Activated CD8-positive, alpha-beta memory T cell treated with anti-CD3 and anti-CD28 coated beads, Interleukin-2, amount 10 ng/mL, durations not matched to agents 7 days and 5 days (primary cell): ENCODE measurements at regions not wholly inside any gene's neighbourhood (a gene's known extent, or its start where the extent isn't known, plus 50 kb on each side); places are given as distances from the start of the nearest gene placed in this dataset.
"Not testable (repeated sequence)": the region's sequence is repeated elsewhere in the genome, so short reads cannot be mapped to it uniquely, and the experiment has no call there.

ENCODE experiments used
- ATAC-seq: fragments of 150-1000 bp; cut with Tn5 transposase; one replicate; pipeline ENCODE4 v1.10.0; 2021; ENCODE audit warnings: moderate library complexity
- CTCF ChIA-PET: fragments of 350-600 bp; sonication (Branson Sonifier 250); formaldehyde crosslinking; loops from one replicate; lab custom pipeline; 2021; ENCODE audit warnings: antibody characterized with exemption; lab: Charles Lee
- DNase-seq: peaks from one replicate; pipeline ENCODE4 v3.0.0-alpha.2; 2020
- H3K27ac Mint-ChIP-seq: one replicate; pipeline ENCODE4 v1.8.0; 2021; ENCODE audit warnings: mild to moderate bottlenecking, mixed read lengths
- H3K27me3 Mint-ChIP-seq: one replicate; pipeline ENCODE4 v1.8.0; 2021; ENCODE audit warnings: mixed read lengths
- H3K36me3 Mint-ChIP-seq: one replicate; pipeline ENCODE4 v1.8.0; 2021; ENCODE audit warnings: mild to moderate bottlenecking, mixed read lengths
- H3K4me1 Mint-ChIP-seq: one replicate; pipeline ENCODE4 v1.8.0; 2021; ENCODE audit warnings: mixed read lengths
- H3K4me3 Mint-ChIP-seq: one replicate; pipeline ENCODE4 v1.8.0; 2021; ENCODE audit warnings: mild to moderate bottlenecking, moderate library complexity, mixed read lengths
- H3K9me3 Mint-ChIP-seq: one replicate; pipeline ENCODE4 v1.8.0; 2022; ENCODE audit warnings: low read depth, mixed read lengths

GRCh38 chr1:73040811-73041210 is 758.5 kb upstream of the NEGR1 start:
- DNase-seq (no peak), ATAC-seq (no peak)
- no peaks in the 10 kb centered on the region for H3K9me3 Mint-ChIP-seq
- CTCF ChIA-PET: no interaction called here
- H3K27me3 Mint-ChIP-seq: no peaks in the 10 kb centered on the region
- H3K4me1 Mint-ChIP-seq: no peaks in the 10 kb centered on the region
- H3K27ac Mint-ChIP-seq: no peak overlapping the region
- H3K36me3 Mint-ChIP-seq: no peaks in the 10 kb centered on the region
- H3K4me3 Mint-ChIP-seq: no peak overlapping the region

- no peak for DNase-seq
Measured at GRCh38 chr1:73034271-73034670, 751.9 kb upstream of the NEGR1 start.

DNA sequence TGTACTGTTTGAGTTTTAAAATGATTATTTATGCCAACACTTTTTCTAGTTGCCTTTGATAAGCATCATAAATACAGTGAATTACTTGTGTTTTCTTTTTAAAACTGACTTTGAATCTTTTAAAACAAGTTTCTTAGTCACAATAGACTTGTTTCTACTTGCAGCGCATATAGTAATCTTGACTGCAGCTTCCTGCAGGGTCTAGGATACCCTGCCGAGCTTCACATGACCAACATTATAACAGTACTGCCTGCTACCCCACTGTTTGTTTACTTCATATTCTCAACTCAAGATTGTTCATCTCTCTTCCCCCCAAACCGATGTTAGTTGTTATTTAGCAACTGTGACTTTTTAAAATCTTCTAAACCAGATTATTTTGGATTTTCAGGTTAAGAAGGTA is 751.3 kb upstream of the NEGR1 start:
- Mint-ChIP-seq H3K27ac (no peak overlapping the region), H3K9me3 (peaks cover 4% of the 10 kb centered on the region), H3K36me3 (no peaks in the 10 kb centered on the region), H3K27me3 (no peaks in the 10 kb centered on the region), H3K4me1 (no peaks in the 10 kb centered on the region), H3K4me3 (no peak overlapping the region)
- no peak for DNase-seq
- ATAC-seq: no peak
- CTCF ChIA-PET: no interaction called here

More at GRCh38 chr1:73034271-73034670, 751.9 kb upstream of the NEGR1 start:
- Mint-ChIP-seq H3K27me3 (no peaks in the 10 kb centered on the region), H3K27ac (no peak overlapping the region), H3K9me3 (peaks cover 4% of the 10 kb centered on the region), H3K36me3 (no peaks in the 10 kb centered on the region), H3K4me1 (no peaks in the 10 kb centered on the region), H3K4me3 (no peak overlapping the region)
- no peak for ATAC-seq
- CTCF ChIA-PET: no interaction called here

- ATAC-seq: no peak
- H3K4me3 Mint-ChIP-seq: no peak overlapping the region
- no peaks in the 10 kb centered on the region for H3K27me3 Mint-ChIP-seq
- no peak overlapping the region for H3K27ac Mint-ChIP-seq
- no peak for DNase-seq
- CTCF ChIA-PET: no interaction called here
- peaks cover 4% of the 10 kb centered on the region for H3K9me3 Mint-ChIP-seq
- no peaks in the 10 kb centered on the region for H3K4me1 Mint-ChIP-seq
- H3K36me3 Mint-ChIP-seq: no peaks in the 10 kb centered on the region
Measured at GRCh38 chr1:73029571-73029970, 747.2 kb upstream of the NEGR1 start.

- no peak overlapping the region for H3K27ac Mint-ChIP-seq
- ATAC-seq (no peak), DNase-seq (no peak)
- peaks cover 1% of the 10 kb centered on the region for H3K9me3 Mint-ChIP-seq
- CTCF ChIA-PET: no interaction called here
- no peak overlapping the region for H3K4me3 Mint-ChIP-seq
- no peaks in the 10 kb centered on the region for H3K36me3 Mint-ChIP-seq
- H3K27me3 Mint-ChIP-seq: no peaks in the 10 kb centered on the region
- H3K4me1 Mint-ChIP-seq: no peaks in the 10 kb centered on the region
Measured at GRCh38 chr1:73026114-73026513, 743.8 kb upstream of the NEGR1 start.

- CTCF ChIA-PET: no interaction called here
- no peaks in the 10 kb centered on the region for H3K4me1 Mint-ChIP-seq
- no peaks in the 10 kb centered on the region for H3K36me3 Mint-ChIP-seq
- ATAC-seq (no peak), DNase-seq (no peak)
- H3K4me3 Mint-ChIP-seq: no peak overlapping the region
- no peaks in the 10 kb centered on the region for H3K27me3 Mint-ChIP-seq
- H3K9me3 Mint-ChIP-seq: peaks cover 5% of the 10 kb centered on the region
- no peak overlapping the region for H3K27ac Mint-ChIP-seq
Measured at GRCh38 chr1:73009938-73010337, 727.6 kb upstream of the NEGR1 start.

DNA sequence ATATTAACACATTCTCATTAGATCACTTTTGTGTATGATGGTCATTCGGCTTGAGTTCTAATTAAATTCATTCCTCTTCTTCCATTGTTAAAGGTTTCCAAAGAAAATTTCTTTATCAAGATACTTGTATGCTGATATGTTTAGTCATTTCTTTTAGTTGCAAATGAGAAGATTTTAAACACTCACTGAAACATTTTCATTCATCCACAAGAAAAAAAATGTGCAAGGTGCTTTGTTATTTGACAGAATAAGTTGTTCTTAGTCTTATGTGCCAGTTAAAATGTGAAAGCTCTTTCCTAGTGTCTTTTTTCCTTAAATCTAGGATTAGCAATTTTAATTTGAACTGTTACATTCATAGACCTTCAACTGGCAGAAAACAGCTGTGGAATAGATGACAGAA is 727.0 kb upstream of the NEGR1 start:
- Mint-ChIP-seq H3K36me3 (no peaks in the 10 kb centered on the region), H3K27me3 (no peaks in the 10 kb centered on the region), H3K4me3 (no peak overlapping the region), H3K27ac (no peak overlapping the region), H3K9me3 (peaks cover 5% of the 10 kb centered on the region), H3K4me1 (no peaks in the 10 kb centered on the region)
- ATAC-seq: no peak
- CTCF ChIA-PET: no interaction called here
- DNase-seq: no peak

GRCh38 chr1:72997624-72998023 is 715.3 kb upstream of the NEGR1 start:
- DNase-seq: no peak
- ATAC-seq: no peak
- CTCF ChIA-PET: interaction anchor here (0.6 kb wide), 1 partner anchor 11 kb away, joined by 3 read pairs; no protein-coding TSS in a partner anchor
- no peaks in the 10 kb centered on the region for H3K36me3 Mint-ChIP-seq
- H3K27ac Mint-ChIP-seq: no peak overlapping the region
- no peaks in the 10 kb centered on the region for H3K27me3 Mint-ChIP-seq
- no peaks in the 10 kb centered on the region for H3K4me1 Mint-ChIP-seq
- H3K4me3 Mint-ChIP-seq: no peak overlapping the region
- peaks cover 2% of the 10 kb centered on the region for H3K9me3 Mint-ChIP-seq

GRCh38 chr1:72997041-72997440 is 714.7 kb upstream of the NEGR1 start:
- Mint-ChIP-seq H3K27me3 (no peaks in the 10 kb centered on the region), H3K36me3 (no peaks in the 10 kb centered on the region), H3K4me3 (no peak overlapping the region), H3K9me3 (peaks cover 2% of the 10 kb centered on the region), H3K27ac (no peak overlapping the region), H3K4me1 (no peaks in the 10 kb centered on the region)
- CTCF ChIA-PET: interaction anchor here (0.6 kb wide), 1 partner anchor 11 kb away, joined by 3 read pairs; no protein-coding TSS in a partner anchor
- DNase-seq (no peak), ATAC-seq (no peak)

DNA sequence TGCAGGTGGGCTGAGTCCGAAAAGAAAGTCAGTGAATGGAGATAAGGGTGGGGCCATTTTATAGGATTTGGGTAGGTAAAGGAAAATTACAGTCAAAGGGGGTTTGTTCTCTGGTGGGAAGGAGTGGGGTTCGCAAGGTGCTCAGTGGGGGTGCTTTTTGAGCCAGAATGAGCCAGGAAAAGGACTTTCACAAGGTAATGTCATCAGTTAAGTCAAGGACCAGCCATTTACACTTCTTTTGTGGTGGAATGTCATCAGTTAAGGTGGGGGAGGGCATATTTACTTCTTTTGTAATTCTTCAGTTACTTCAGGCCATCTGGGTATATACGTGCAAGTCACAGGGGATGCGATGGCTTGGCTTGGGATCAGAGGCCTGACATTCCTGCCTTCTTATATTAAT is 705.5 kb upstream of the NEGR1 start:
- H3K4me1 Mint-ChIP-seq, H3K4me3 Mint-ChIP-seq, CTCF ChIA-PET, H3K27ac Mint-ChIP-seq, H3K27me3 Mint-ChIP-seq, H3K36me3 Mint-ChIP-seq, ATAC-seq, DNase-seq: not testable (repeated sequence)
- H3K9me3 Mint-ChIP-seq: peaks cover 11% of the 10 kb centered on the region

DNA sequence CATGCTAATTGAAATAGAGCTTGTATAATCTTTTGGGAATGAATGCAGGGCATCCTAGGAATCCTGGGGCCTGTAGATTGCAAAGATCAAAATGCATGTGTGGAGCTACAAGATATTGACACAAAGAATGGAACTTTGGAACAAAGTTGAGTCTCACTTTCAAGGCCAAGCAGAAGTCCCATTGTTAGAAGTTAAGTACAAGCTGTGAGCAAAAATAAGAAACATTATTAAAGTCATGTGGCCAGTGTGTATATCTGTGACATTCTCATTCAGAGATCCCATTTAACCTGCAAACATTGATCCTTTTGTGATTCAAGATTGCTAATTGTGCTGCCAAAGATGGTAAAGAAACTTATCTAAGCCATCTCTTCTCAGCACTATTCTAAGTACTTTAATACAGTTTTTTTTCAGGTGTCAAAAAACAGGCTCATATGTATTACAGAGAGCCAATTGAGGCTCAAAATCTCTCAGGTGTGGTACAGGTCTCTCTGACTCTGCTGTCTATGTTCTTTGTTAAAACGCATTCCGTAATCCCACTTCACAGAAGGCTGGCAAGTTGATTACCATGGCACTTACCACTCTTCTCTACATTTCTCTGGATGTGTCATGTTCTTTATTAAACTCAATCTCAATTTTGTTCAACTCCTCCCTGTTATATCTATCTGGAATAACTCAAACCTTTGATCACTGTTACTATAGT is 704.4 kb upstream of the NEGR1 start:
- H3K9me3 Mint-ChIP-seq: peaks cover 10% of the 10 kb centered on the region
- no peaks in the 10 kb centered on the region for H3K27me3 Mint-ChIP-seq
- no peaks in the 10 kb centered on the region for H3K4me1 Mint-ChIP-seq
- CTCF ChIA-PET: interaction anchor here (1.0 kb wide), 1 partner anchor 11 kb away, joined by 3 read pairs; no protein-coding TSS in a partner anchor
- DNase-seq (no peak), ATAC-seq (no peak)
- H3K4me3 Mint-ChIP-seq: no peak overlapping the region
- H3K27ac Mint-ChIP-seq: no peak overlapping the region
- no peaks in the 10 kb centered on the region for H3K36me3 Mint-ChIP-seq

DNA sequence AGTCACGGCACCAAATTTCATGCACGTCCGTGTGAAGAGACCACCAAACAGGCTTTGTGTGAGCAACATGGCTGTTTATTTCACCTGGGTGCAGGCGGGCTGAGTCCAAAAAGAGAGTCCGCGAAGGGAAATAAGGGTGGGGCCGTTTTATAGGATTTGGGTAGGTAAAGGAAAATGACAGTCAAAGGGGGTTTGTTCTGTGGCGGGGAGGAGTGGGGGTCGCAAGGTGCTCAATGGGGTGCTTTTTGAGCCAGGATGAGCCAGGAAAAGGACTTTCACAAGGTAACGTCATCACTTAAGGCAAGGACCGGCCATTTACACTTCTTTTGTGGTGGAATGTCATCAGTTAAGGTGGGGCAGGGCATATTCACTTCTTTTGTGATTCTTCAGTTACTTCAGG is 702.7 kb upstream of the NEGR1 start:
- H3K27ac Mint-ChIP-seq, CTCF ChIA-PET, H3K4me1 Mint-ChIP-seq, H3K27me3 Mint-ChIP-seq, H3K4me3 Mint-ChIP-seq, DNase-seq, H3K36me3 Mint-ChIP-seq, ATAC-seq, H3K9me3 Mint-ChIP-seq: not testable (repeated sequence)

- H3K27me3 Mint-ChIP-seq, H3K4me1 Mint-ChIP-seq, ATAC-seq, DNase-seq, H3K4me3 Mint-ChIP-seq, H3K27ac Mint-ChIP-seq, H3K9me3 Mint-ChIP-seq, CTCF ChIA-PET, H3K36me3 Mint-ChIP-seq: not testable (repeated sequence)
Measured at GRCh38 chr1:72983011-72983410, 700.7 kb upstream of the NEGR1 start.

DNA sequence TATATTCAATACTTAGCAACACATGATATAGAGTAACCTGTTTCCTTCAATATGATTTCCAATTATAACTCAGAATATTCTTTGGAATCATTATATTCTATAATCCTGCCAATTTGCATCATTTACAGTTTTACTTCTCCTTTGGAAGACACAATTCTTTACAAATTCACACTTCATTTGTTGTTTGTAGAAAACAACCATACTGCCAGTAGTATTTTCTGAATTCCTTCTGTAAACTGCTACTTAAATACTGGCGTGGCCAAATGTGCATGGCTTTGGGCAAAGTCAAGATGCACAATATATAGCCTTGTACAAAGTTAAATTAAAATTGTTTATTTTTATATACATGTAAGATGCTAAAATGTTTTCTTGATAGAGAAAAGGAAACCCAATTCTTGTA is 687.1 kb upstream of the NEGR1 start:
- peaks cover 9% of the 10 kb centered on the region for H3K9me3 Mint-ChIP-seq
- no peak overlapping the region for H3K27ac Mint-ChIP-seq
- DNase-seq: no peak
- ATAC-seq: no peak
- H3K4me3 Mint-ChIP-seq: no peak overlapping the region
- CTCF ChIA-PET: no interaction called here
- no peaks in the 10 kb centered on the region for H3K36me3 Mint-ChIP-seq
- no peaks in the 10 kb centered on the region for H3K27me3 Mint-ChIP-seq
- H3K4me1 Mint-ChIP-seq: no peaks in the 10 kb centered on the region
